ENCODE measurements at regions not wholly inside any gene's neighbourhood (a gene's known extent, or its start where the extent isn't known, plus 50 kb on each side); places are given as distances from the start of the nearest gene placed in this dataset.

- no peak for DNase-seq
- intact Hi-C loops (cut with DNase I): no loop called here
Measured at GRCh38 chr12:77777274-77777673, 53.4 kb upstream of the NAV3 start.

- no peak for DNase-seq
- intact Hi-C loops (cut with DNase I): no loop called here
Measured at GRCh38 chr12:77774761-77775160, 55.9 kb upstream of the NAV3 start.

GRCh38 chr12:77772676-77773298 lies 57.9 kb upstream of the NAV3 start:
- intact Hi-C loops (cut with DNase I): no loop called here
- DNase-seq: no peak

- intact Hi-C loops (cut with DNase I): no loop called here
Measured at GRCh38 chr12:77768558-77768957, 62.1 kb upstream of the NAV3 start.

GRCh38 chr12:77767756-77768343 lies 62.8 kb upstream of the NAV3 start:
- intact Hi-C loops (cut with DNase I): no loop called here
- DNase-seq: no peak

More at GRCh38 chr12:77768558-77768957, 62.1 kb upstream of the NAV3 start:
- no peak for DNase-seq

- no peak for DNase-seq
- intact Hi-C loops (cut with DNase I): no loop called here
Measured at GRCh38 chr12:77767335-77767734, 63.4 kb upstream of the NAV3 start.

GRCh38 chr12:77766224-77766623 lies 64.5 kb upstream of the NAV3 start:
- DNase-seq: no peak
- intact Hi-C loops (cut with DNase I): no loop called here

GRCh38 chr12:77761286-77761685 lies 69.4 kb upstream of the NAV3 start:
- intact Hi-C loops (cut with DNase I): no loop called here
- DNase-seq: no peak

GRCh38 chr12:77760271-77761025 lies 70.2 kb upstream of the NAV3 start:
- intact Hi-C loops (cut with DNase I): no loop called here
- no peak for DNase-seq

- no peak for DNase-seq
- intact Hi-C loops (cut with DNase I): no loop called here
Measured at GRCh38 chr12:77754086-77754485, 76.6 kb upstream of the NAV3 start.

- intact Hi-C loops (cut with DNase I): no loop called here
- DNase-seq: no peak
Measured at GRCh38 chr12:77751939-77752338, 78.8 kb upstream of the NAV3 start.

- no peak for DNase-seq
- intact Hi-C loops (cut with DNase I): no loop called here
Measured at GRCh38 chr12:77746096-77746495, 84.6 kb upstream of the NAV3 start.

- intact Hi-C loops (cut with DNase I): no loop called here
- no peak for DNase-seq
Measured at GRCh38 chr12:77745624-77746023, 85.1 kb upstream of the NAV3 start.

GRCh38 chr12:77742631-77743030 lies 88.1 kb upstream of the NAV3 start:
- intact Hi-C loops (cut with DNase I): no loop called here
- no peak for DNase-seq

- intact Hi-C loops (cut with DNase I): no loop called here
- no peak for DNase-seq
Measured at GRCh38 chr12:77741974-77742517, 88.6 kb upstream of the NAV3 start.

- DNase-seq: no peak
- intact Hi-C loops (cut with DNase I): no loop called here
Measured at GRCh38 chr12:77736219-77736965, 94.3 kb upstream of the NAV3 start.

GRCh38 chr12:77734214-77734883 lies 96.3 kb upstream of the NAV3 start:
- intact Hi-C loops (cut with DNase I): no loop called here
- no peak for DNase-seq

- intact Hi-C loops (cut with DNase I): loop anchor here (10.0 kb wide), 1 partner anchor 197 kb away; no protein-coding TSS in a partner anchor
Measured at GRCh38 chr12:77728018-77728417, 102.7 kb upstream of the NAV3 start.

GRCh38 chr12:77727442-77728001 lies 103.2 kb upstream of the NAV3 start:
- DNase-seq: no peak
- intact Hi-C loops (cut with DNase I): loop anchor here (10.0 kb wide), 1 partner anchor 197 kb away; no protein-coding TSS in a partner anchor

More at GRCh38 chr12:77728018-77728417, 102.7 kb upstream of the NAV3 start:
- peak in 1 of 42 donors; percentile 1 for DNase-seq

All from head of caudate nucleus (tissue), 42 donors.